Tibial nerve (tissue), 4 donors: ENCODE measurements at regions not wholly inside any gene's neighbourhood (a gene's known extent, or its start where the extent isn't known, plus 50 kb on each side); places are given as distances from the start of the nearest gene placed in this dataset.

Experiments
- DNase-seq, 2 donors: peaks; one replicate each; pipeline ENCODE4 v3.0.0-alpha.2; 2019; ENCODE audit warnings: low spot score in 2 of 2
- H3K27ac ChIP-seq, 4 donors: fragments of 200-600 bp; sonication (generic) in 3 of 4; one replicate each; pipeline ENCODE4 v1.5.1; 2017 to 2019; ENCODE audit warnings: mild to moderate bottlenecking in 1 of 4
- H3K27me3 ChIP-seq, 2 donors: fragments of 200-600 bp; sonication (generic) in 1 of 2; one replicate each; pipeline versions ENCODE4 v1.5.1 to v1.6.0; 2017 to 2019
- H3K36me3 ChIP-seq, 3 donors: fragments of 200-600 bp; sonication (generic); one replicate each; pipeline ENCODE4 v1.5.1; 2018 to 2019
- H3K4me1 ChIP-seq, 4 donors: fragments of 200-600 bp; sonication (generic) in 3 of 4; one replicate each; pipeline ENCODE4 v1.5.1; 2017 to 2019
- H3K4me3 ChIP-seq, 4 donors: fragments of 200-600 bp; sonication (generic) in 3 of 4; one replicate each; pipeline ENCODE4 v1.5.1; 2017 to 2019; ENCODE audit warnings: mild to moderate bottlenecking in 1 of 4, moderate library complexity in 1 of 4
- H3K9me3 ChIP-seq, 4 donors: fragments of 200-600 bp; sonication (generic) in 3 of 4; one replicate each; pipeline ENCODE4 v1.5.1; 2017 to 2019
- CTCF ChIP-seq, 5 experiments: fragments of 200-600 bp in 3 of 5; fragments of 450-650 bp in 2 of 5; sonication (generic) in 3 of 5; IDR thresholded peaks; one replicate each; pipeline ENCODE4 v1.5.1; 2016 to 2019; ENCODE audit warnings: antibody characterized with exemption in 5 of 5, mild to moderate bottlenecking in 3 of 5, moderate library complexity in 2 of 5
- EP300 ChIP-seq, 2 donors: sonication (generic); formaldehyde crosslinking; IDR thresholded peaks; one replicate each; pipeline ENCODE4 v1.6.1; 2017; ENCODE audit warnings: antibody characterized with exemption in 2 of 2, mild to moderate bottlenecking in 1 of 2
- POLR2A ChIP-seq, 2 donors: fragments of 450-650 bp; IDR thresholded peaks; one replicate each; pipeline ENCODE4 v1.6.1; 2017; ENCODE audit warnings: antibody characterized with exemption in 2 of 2, mild to moderate bottlenecking in 2 of 2, moderate library complexity in 2 of 2
- WGBS, 2 donors: methylation state at CpG; one replicate each; pipeline ENCODE4 v1.1.5; 2018; 5-methylcytosine and 5-hydroxymethylcytosine counted together

DNA sequence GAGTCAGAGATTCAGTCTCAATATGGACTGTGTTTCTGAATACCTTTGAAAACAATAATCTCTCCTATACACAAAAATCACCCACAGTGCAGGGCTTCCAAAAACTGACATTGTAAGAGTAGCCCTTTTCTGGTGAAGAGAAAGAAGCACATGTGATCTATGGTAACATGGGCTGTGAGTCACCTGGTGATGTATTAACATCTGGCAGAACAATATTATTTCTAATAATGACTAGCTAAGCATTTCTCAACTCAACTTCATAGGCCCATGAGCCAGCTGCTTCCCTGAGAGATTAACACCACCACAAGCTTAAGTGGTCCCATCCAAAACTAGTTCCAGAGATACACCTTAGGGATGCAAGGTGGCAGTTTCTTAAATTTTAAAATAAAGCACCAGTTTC lies 331.0 kb upstream of the NRP1 start:
- no peak for DNase-seq
- H3K27ac ChIP-seq, result no peak overlapping the region
- H3K9me3 ChIP-seq, result peaks cover 0 to 7% (median 0%) of the 10 kb centered on the region in 4 donors
- TF ChIP-seq POLR2A (IDR thresholded peaks at IDR 0.05) (no peak), EP300 (IDR thresholded peaks at IDR 0.05) (no peak), CTCF (IDR thresholded peaks at IDR 0.05) (no peak)
- peaks cover 0 to 21% (median 2%) of the 10 kb centered on the region in 4 donors for H3K4me1 ChIP-seq
- H3K4me3 ChIP-seq, result no peak overlapping the region
- H3K27me3 ChIP-seq, result no peaks in the 10 kb centered on the region
- H3K36me3 ChIP-seq, result no peaks in the 10 kb centered on the region

GRCh38 chr10:33664070-33664469 lies 329.6 kb upstream of the NRP1 start:
- 44 to 57% methylated on average over 3 of the region's 3 CpGs for WGBS, 2 donors
- Histone ChIP-seq H3K4me3 (no peak overlapping the region), H3K36me3 (no peaks in the 10 kb centered on the region), H3K4me1 (peaks cover 0 to 21% (median 2%) of the 10 kb centered on the region in 4 donors), H3K9me3 (peaks cover 0 to 7% (median 0%) of the 10 kb centered on the region in 4 donors), H3K27me3 (no peaks in the 10 kb centered on the region), H3K27ac (no peak overlapping the region)
- no peak for TF ChIP-seq EP300 (IDR thresholded peaks at IDR 0.05)
- no peak for TF ChIP-seq POLR2A (IDR thresholded peaks at IDR 0.05)
- no peak for TF ChIP-seq CTCF (IDR thresholded peaks at IDR 0.05)
- no peak for DNase-seq

DNA sequence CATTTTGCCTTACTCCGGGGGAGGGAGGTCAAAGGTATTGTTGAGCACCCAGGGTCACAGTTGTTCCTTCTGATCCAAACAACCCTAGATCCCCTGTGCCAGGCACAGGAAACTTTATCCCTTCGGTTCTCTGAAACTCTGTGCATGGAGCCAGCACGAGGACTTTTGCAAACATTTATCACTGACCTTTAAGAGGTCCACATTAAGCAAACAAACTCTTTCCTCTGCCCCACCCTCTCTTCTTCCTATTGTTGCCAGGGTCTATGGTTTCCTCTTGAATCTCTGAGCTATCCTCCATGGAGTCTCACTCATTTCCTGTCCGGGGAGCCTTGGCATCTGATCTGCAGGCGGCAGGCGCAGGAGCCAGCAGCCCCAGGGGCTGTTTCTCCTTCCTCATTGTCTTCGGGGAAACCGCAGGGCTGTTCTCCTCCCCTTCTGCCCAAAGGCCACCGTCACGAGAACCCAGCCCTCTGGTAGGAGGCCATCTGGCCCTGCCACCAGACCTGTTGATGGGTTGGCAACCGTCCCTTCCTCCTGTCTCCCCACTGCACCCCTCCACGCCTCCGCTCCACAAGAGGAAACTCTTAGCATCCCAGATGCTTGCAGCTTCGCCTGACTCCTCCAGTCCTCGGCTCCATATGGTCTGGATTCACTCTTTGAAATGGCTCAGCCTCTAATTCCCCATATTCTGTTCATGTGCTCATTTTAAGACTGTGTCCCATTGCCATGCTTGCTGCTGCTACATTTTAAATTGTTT lies 327.3 kb upstream of the NRP1 start:
- peak; percentile 30 to 45 for DNase-seq
- H3K9me3 ChIP-seq, result peaks cover 0 to 7% (median 0%) of the 10 kb centered on the region in 4 donors
- H3K36me3 ChIP-seq, result no peaks in the 10 kb centered on the region
- 35 to 39% methylated on average over 15 of the region's 15 CpGs for WGBS, 2 donors
- H3K27me3 ChIP-seq, result no peaks in the 10 kb centered on the region
- TF ChIP-seq EP300 (IDR thresholded peaks at IDR 0.05) (peak in 1 of 2 donors; percentile 58), CTCF (IDR thresholded peaks at IDR 0.05) (no peak)
- peak overlapping the region in 2 of 4 donors; percentile 51 to 55 for H3K27ac ChIP-seq
- peaks cover 0 to 17% (median 2%) of the 10 kb centered on the region in 4 donors for H3K4me1 ChIP-seq
- no peak overlapping the region for H3K4me3 ChIP-seq

GRCh38 chr10:33660329-33660728 lies 325.9 kb upstream of the NRP1 start:
- TF ChIP-seq EP300 (IDR thresholded peaks at IDR 0.05) (no peak), POLR2A (IDR thresholded peaks at IDR 0.05) (no peak), CTCF (IDR thresholded peaks at IDR 0.05) (no peak)
- no peak overlapping the region for H3K27ac ChIP-seq
- H3K4me1 ChIP-seq, result peaks cover 0 to 17% (median 0%) of the 10 kb centered on the region in 4 donors
- DNase-seq, result no peak
- H3K36me3 ChIP-seq, result no peaks in the 10 kb centered on the region
- no peak overlapping the region for H3K4me3 ChIP-seq
- no peaks in the 10 kb centered on the region for H3K27me3 ChIP-seq
- peaks cover 0 to 7% (median 0%) of the 10 kb centered on the region in 4 donors for H3K9me3 ChIP-seq
- WGBS, 2 donors, result 87 to 94% methylated on average over 10 of the region's 10 CpGs

DNA sequence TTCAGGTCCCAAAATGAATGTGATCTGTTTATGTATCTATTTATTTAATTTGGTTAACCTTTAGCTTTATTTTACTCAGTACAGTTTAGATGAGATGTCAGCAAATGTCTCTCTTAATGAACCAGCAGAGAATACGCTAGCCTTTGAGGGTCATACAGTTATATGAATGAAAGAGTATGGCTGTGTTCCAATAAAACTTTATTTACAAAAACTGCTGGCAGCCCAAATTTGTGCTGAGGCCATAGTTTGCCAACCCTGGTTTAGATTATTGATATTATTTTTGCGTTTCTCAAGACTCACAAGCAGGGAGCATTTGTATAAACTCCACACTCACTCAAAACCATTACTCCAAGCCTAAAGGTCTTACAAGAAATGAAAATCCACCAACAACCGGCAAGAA lies 323.4 kb upstream of the NRP1 start:
- no peaks in the 10 kb centered on the region for H3K27me3 ChIP-seq
- TF ChIP-seq POLR2A (IDR thresholded peaks at IDR 0.05) (no peak), CTCF (IDR thresholded peaks at IDR 0.05) (no peak), EP300 (IDR thresholded peaks at IDR 0.05) (no peak)
- DNase-seq, result no peak
- H3K36me3 ChIP-seq, result no peaks in the 10 kb centered on the region
- H3K27ac ChIP-seq, result no peak overlapping the region
- 90 to 95% methylated on average over 3 of the region's 3 CpGs for WGBS, 2 donors
- H3K9me3 ChIP-seq, result peaks cover 0 to 5% (median 0%) of the 10 kb centered on the region in 4 donors
- peaks cover 0 to 11% (median 0%) of the 10 kb centered on the region in 4 donors for H3K4me1 ChIP-seq
- no peak overlapping the region for H3K4me3 ChIP-seq
